Neural progenitor cell (in vitro differentiated cells): ENCODE measurements at regions not wholly inside any gene's neighbourhood (a gene's known extent, or its start where the extent isn't known, plus 50 kb on each side); places are given as distances from the start of the nearest gene placed in this dataset.

Experiments used
- DNase-seq: peaks from one replicate; pipeline ENCODE4 v3.0.0-alpha.2; 2016; ENCODE audit warnings: low spot score
- H2AFZ ChIP-seq: fragments of 200-600 bp; sonication (generic); replicated peaks from 2 replicates; pipeline ENCODE4 v1.6.1; 2016; ENCODE audit warnings: antibody characterized with exemption
- H3F3A ChIP-seq: fragments of 200-600 bp; sonication (generic); 2 replicates; pipeline ENCODE4 v1.6.1; 2016; ENCODE audit warnings: antibody characterized with exemption, low read depth
- H3K27ac ChIP-seq: fragments of 200-600 bp; sonication (generic); 2 replicates; pipeline ENCODE4 v1.5.1; 2016; ENCODE audit warnings: mild to moderate bottlenecking
- H3K27me3 ChIP-seq: fragments of 200-600 bp; sonication (generic); 2 replicates; pipeline ENCODE4 v1.6.1; 2016; ENCODE audit warnings: mild to moderate bottlenecking, moderate library complexity
- H3K36me3 ChIP-seq: fragments of 200-600 bp; sonication (generic); 2 replicates; pipeline ENCODE4 v1.5.1; 2016
- H3K4me1 ChIP-seq: fragments of 200-600 bp; sonication (generic); 2 replicates; pipeline ENCODE4 v1.6.1; 2016; ENCODE audit warnings: mixed run types
- H3K4me2 ChIP-seq: fragments of 200-600 bp; sonication (generic); 2 replicates; pipeline ENCODE4 v1.6.1; 2016
- H3K4me3 ChIP-seq: fragments of 200-600 bp; sonication (generic); 2 replicates; pipeline ENCODE4 v1.5.1; 2016
- H3K79me2 ChIP-seq: fragments of 200-600 bp; sonication (generic); 2 replicates; pipeline ENCODE4 v1.6.1; 2016; ENCODE audit warnings: low read depth
- H3K9ac ChIP-seq: fragments of 200-600 bp; sonication (generic); 2 replicates; pipeline ENCODE4 v1.6.1; 2016
- H3K9me3 ChIP-seq: fragments of 200-600 bp; sonication (generic); 2 replicates; pipeline ENCODE4 v1.5.1; 2016; ENCODE audit warnings: low read depth
- H4K20me1 ChIP-seq: fragments of 200-600 bp; sonication (generic); 2 replicates; pipeline ENCODE4 v1.6.1; 2016; ENCODE audit warnings: low read depth
- H3K27ac Mint-ChIP-seq: 3 replicates; pipeline ENCODE4 v1.8.0; 2021; ENCODE audit warnings: mixed read lengths
- H3K27me3 Mint-ChIP-seq: 2 replicates; pipeline ENCODE4 v1.8.0; 2022; ENCODE audit warnings: low read depth, mild to moderate bottlenecking, inconsistent platforms, moderate library complexity, mixed read lengths; ENCODE audit not compliant: insufficient read depth
- H3K36me3 Mint-ChIP-seq: 3 replicates; pipeline ENCODE4 v1.8.0; 2021; ENCODE audit warnings: mixed read lengths
- H3K4me1 Mint-ChIP-seq: 3 replicates; pipeline ENCODE4 v1.8.0; 2021; ENCODE audit warnings: mixed read lengths
- H3K4me3 Mint-ChIP-seq: 3 replicates; pipeline ENCODE4 v1.8.0; 2021; ENCODE audit warnings: mild to moderate bottlenecking, moderate library complexity, mixed read lengths
- H3K9me3 Mint-ChIP-seq: 3 replicates; pipeline ENCODE4 v1.8.0; 2020; ENCODE audit warnings: mixed read lengths
- EZH2 ChIP-seq: fragments of 200-600 bp; sonication (generic); IDR thresholded peaks from 2 replicates; pipeline ENCODE4 v1.6.1; 2017; ENCODE audit warnings: antibody characterized with exemption, mild to moderate bottlenecking, moderate library complexity
- EZH2phosphoT487 ChIP-seq: fragments of 200-600 bp; sonication (generic); IDR thresholded peaks from 2 replicates; pipeline ENCODE4 v1.6.1; 2017; ENCODE audit warnings: antibody characterized with exemption
- TF ChIP-seq, protein P1 (sequence below): fragments of 200-600 bp; sonication (generic); IDR thresholded peaks from 2 replicates; pipeline ENCODE4 v1.5.1; 2017; ENCODE audit warnings: antibody characterized with exemption, mild to moderate bottlenecking

DNA sequence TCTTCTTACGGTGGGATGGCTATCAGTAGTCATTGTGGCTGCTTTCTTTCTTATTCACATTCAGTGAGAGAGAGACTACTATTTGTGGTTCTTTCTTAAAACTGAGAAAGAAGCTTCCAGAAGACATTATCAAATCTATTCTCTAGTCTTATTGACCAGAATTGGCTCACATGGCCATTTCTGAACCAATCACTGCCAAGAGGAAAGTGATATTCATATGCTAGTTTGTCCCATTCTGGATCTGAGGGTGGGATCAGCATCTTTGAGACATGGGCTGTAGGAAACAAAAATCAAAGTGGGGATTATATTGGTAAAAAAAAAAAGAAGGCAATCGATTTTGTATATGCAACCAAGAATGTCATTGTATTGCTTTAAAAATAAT, 106.4 kb upstream of the RASGRP1 start:
- no peaks in the 10 kb centered on the region for H3K9me3 ChIP-seq
- H4K20me1 ChIP-seq, result no peaks in the 10 kb centered on the region
- no peak overlapping the region for H3K4me3 ChIP-seq
- Mint-ChIP-seq H3K27me3 (no peaks in the 10 kb centered on the region), H3K4me1 (peaks cover 53% of the 10 kb centered on the region), H3K36me3 (no peaks in the 10 kb centered on the region), H3K9me3 (no peaks in the 10 kb centered on the region), H3K27ac (no peak overlapping the region), H3K4me3 (no peak overlapping the region)
- H2AFZ ChIP-seq, result no peak overlapping the region
- no peak overlapping the region for H3K27ac ChIP-seq
- H3K9ac ChIP-seq, result no peak overlapping the region
- H3F3A ChIP-seq, result peaks cover 17% of the 10 kb centered on the region
- H3K4me1 ChIP-seq, result peaks cover 20% of the 10 kb centered on the region
- no peak for DNase-seq
- H3K79me2 ChIP-seq, result no peaks in the 10 kb centered on the region
- no peaks in the 10 kb centered on the region for H3K36me3 ChIP-seq
- H3K27me3 ChIP-seq, result no peaks in the 10 kb centered on the region
- TF ChIP-seq EZH2, result no peak
- no peak for TF ChIP-seq EZH2phosphoT487
- TF ChIP-seq, protein P1, sequence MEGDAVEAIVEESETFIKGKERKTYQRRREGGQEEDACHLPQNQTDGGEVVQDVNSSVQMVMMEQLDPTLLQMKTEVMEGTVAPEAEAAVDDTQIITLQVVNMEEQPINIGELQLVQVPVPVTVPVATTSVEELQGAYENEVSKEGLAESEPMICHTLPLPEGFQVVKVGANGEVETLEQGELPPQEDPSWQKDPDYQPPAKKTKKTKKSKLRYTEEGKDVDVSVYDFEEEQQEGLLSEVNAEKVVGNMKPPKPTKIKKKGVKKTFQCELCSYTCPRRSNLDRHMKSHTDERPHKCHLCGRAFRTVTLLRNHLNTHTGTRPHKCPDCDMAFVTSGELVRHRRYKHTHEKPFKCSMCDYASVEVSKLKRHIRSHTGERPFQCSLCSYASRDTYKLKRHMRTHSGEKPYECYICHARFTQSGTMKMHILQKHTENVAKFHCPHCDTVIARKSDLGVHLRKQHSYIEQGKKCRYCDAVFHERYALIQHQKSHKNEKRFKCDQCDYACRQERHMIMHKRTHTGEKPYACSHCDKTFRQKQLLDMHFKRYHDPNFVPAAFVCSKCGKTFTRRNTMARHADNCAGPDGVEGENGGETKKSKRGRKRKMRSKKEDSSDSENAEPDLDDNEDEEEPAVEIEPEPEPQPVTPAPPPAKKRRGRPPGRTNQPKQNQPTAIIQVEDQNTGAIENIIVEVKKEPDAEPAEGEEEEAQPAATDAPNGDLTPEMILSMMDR, result no peak
- H3K4me2 ChIP-seq, result no peak overlapping the region

DNA sequence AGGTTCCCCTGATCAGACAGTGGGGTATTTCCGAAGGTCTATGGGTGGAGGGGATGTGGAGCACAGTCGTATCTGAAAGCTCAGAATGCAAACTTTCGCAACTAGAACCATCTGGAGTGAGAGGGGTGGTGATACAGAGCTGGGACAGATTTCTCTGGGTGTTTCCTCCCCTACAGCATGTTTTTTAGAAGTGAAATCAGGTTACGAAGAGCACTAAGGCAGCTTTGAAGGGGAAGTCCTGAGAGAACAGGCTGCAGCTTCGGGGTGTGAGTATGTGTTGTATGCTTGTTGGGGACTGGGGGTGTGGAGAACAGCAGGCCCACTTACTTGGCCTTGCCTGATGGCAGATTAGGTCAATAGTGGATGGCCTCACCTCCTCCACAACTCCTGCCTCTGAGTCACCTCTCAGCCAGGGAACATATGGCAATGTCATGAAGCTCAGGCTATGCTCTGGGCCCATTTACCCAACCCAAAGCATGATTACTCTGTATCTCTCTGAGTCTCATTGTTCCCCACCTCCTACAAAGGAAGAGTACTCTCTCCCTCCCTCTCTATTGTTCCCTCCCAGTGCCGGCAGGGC, 107.2 kb upstream of the RASGRP1 start:
- no peaks in the 10 kb centered on the region for H3K36me3 Mint-ChIP-seq
- peak overlapping the region; percentile 3 for H3K27ac Mint-ChIP-seq
- Histone ChIP-seq H3K79me2 (no peaks in the 10 kb centered on the region), H3K4me2 (no peak overlapping the region), H3K36me3 (no peaks in the 10 kb centered on the region), H3K27ac (no peak overlapping the region), H2AFZ (peak overlapping the region; percentile 6), H3K4me3 (no peak overlapping the region), H3F3A (peaks cover 17% of the 10 kb centered on the region), H3K9me3 (no peaks in the 10 kb centered on the region), H3K27me3 (no peaks in the 10 kb centered on the region), H4K20me1 (no peaks in the 10 kb centered on the region), H3K9ac (no peak overlapping the region), H3K4me1 (peaks cover 20% of the 10 kb centered on the region)
- no peak for TF ChIP-seq EZH2
- no peak for TF ChIP-seq EZH2phosphoT487
- TF ChIP-seq, protein P1, result no peak
- H3K27me3 Mint-ChIP-seq, result no peaks in the 10 kb centered on the region
- peaks cover 54% of the 10 kb centered on the region for H3K4me1 Mint-ChIP-seq
- H3K9me3 Mint-ChIP-seq, result no peaks in the 10 kb centered on the region
- H3K4me3 Mint-ChIP-seq, result no peak overlapping the region
- peak; percentile 37 for DNase-seq

DNA sequence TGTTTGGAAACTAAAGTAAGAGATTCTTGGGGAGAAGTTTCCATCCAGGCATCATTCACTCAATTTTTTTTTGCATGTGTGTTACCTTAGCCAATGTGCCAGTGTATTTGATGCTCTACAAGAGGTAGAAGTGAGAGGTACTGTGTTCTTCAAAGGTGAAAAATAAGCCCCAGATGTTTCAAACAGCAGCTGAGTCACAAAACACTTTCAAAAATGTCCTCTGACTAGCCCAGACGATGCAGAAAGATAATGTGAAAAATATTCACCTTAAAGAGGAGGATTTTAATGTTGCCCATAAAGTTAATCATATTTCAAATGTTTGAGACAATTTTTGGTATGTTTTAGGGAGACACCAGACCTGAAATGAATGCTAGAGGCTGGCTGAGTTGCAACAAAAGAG, 107.7 kb upstream of the RASGRP1 start:
- DNase-seq, result no peak
- no peak overlapping the region for H3K4me2 ChIP-seq
- H2AFZ ChIP-seq, result peak overlapping the region; percentile 6
- H3K27me3 ChIP-seq, result no peaks in the 10 kb centered on the region
- no peak overlapping the region for H3K4me3 Mint-ChIP-seq
- no peak overlapping the region for H3K4me3 ChIP-seq
- no peaks in the 10 kb centered on the region for H3K36me3 ChIP-seq
- H3K27me3 Mint-ChIP-seq, result no peaks in the 10 kb centered on the region
- no peaks in the 10 kb centered on the region for H3K36me3 Mint-ChIP-seq
- TF ChIP-seq EZH2phosphoT487, result no peak
- TF ChIP-seq, protein P1, result no peak
- peaks cover 17% of the 10 kb centered on the region for H3F3A ChIP-seq
- H3K4me1 Mint-ChIP-seq, result peaks cover 49% of the 10 kb centered on the region
- peaks cover 20% of the 10 kb centered on the region for H3K4me1 ChIP-seq
- no peaks in the 10 kb centered on the region for H3K9me3 ChIP-seq
- H3K27ac Mint-ChIP-seq, result peak overlapping the region; percentile 3
- H3K27ac ChIP-seq, result no peak overlapping the region
- no peak overlapping the region for H3K9ac ChIP-seq
- H3K79me2 ChIP-seq, result no peaks in the 10 kb centered on the region
- no peaks in the 10 kb centered on the region for H4K20me1 ChIP-seq
- H3K9me3 Mint-ChIP-seq, result no peaks in the 10 kb centered on the region
